ENCODE measurements at regions not wholly inside any gene's neighbourhood (a gene's known extent, or its start where the extent isn't known, plus 50 kb on each side); places are given as distances from the start of the nearest gene placed in this dataset.
A peak's percentile ranks its signal among the peaks of the same experiment; 100 is the strongest.

GRCh38 chr6:159109391-159109790 is 59.8 kb upstream of the FNDC1 start:
- intact Hi-C loops (cut with micrococcal nuclease; ENCODE audit: unreplicated experiment): loop anchor here (10.0 kb wide), 1 partner anchor 405 kb away; no protein-coding TSS in a partner anchor
- no peak overlapping the region for H3K4me3 Mint-ChIP-seq (ENCODE audit: low read depth, unreplicated experiment)
- peak overlapping the region; percentile 9 for H3K27ac Mint-ChIP-seq (ENCODE audit: unreplicated experiment)
- no peak for DNase-seq
- H3K36me3 Mint-ChIP-seq (ENCODE audit: insufficient read depth, unreplicated experiment): no peaks in the 10 kb centered on the region
- peaks cover under 1% of the 10 kb centered on the region for H3K27me3 Mint-ChIP-seq (ENCODE audit: unreplicated experiment)
- no TSS peak for BruUV-seq (replicated peaks)
- H3K4me1 Mint-ChIP-seq (ENCODE audit: low read depth, unreplicated experiment): peaks cover 30% of the 10 kb centered on the region
- TF ChIP-seq CTCF (IDR thresholded peaks at IDR 0.05; ENCODE audit: unreplicated experiment): no peak
- no peaks in the 10 kb centered on the region for H3K9me3 Mint-ChIP-seq (ENCODE audit: low read depth, unreplicated experiment)
- CTCF ChIA-PET: interaction anchor here (0.9 to 1.6 kb wide), 2 partner anchors 20 to 25 kb away, joined by 3 to 4 read pairs; no protein-coding TSS in a partner anchor

- peaks cover 39% of the 10 kb centered on the region for H3K4me1 Mint-ChIP-seq (ENCODE audit: low read depth, unreplicated experiment)
- DNase-seq: no peak
- intact Hi-C loops (cut with micrococcal nuclease; ENCODE audit: unreplicated experiment): loop anchor here (10.0 kb wide), 1 partner anchor 404 kb away; no protein-coding TSS in a partner anchor
- CTCF ChIA-PET: interaction anchor here (0.7 to 2.0 kb wide), 2 partner anchors 100 to 503 kb away, joined by 4 to 6 read pairs; no protein-coding TSS in a partner anchor
- H3K27ac Mint-ChIP-seq (ENCODE audit: unreplicated experiment): no peak overlapping the region
- no peak overlapping the region for H3K4me3 Mint-ChIP-seq (ENCODE audit: low read depth, unreplicated experiment)
- no peaks in the 10 kb centered on the region for H3K9me3 Mint-ChIP-seq (ENCODE audit: low read depth, unreplicated experiment)
- peaks cover under 1% of the 10 kb centered on the region for H3K27me3 Mint-ChIP-seq (ENCODE audit: unreplicated experiment)
- BruUV-seq (replicated peaks): no TSS peak
- H3K36me3 Mint-ChIP-seq (ENCODE audit: insufficient read depth, unreplicated experiment): peaks cover 5% of the 10 kb centered on the region
- TF ChIP-seq CTCF (IDR thresholded peaks at IDR 0.05; ENCODE audit: unreplicated experiment): no peak
These were observed 60.7 kb upstream of the FNDC1 start for GRCh38 chr6:159108426-159108985.

GRCh38 chr6:159107451-159108260 is 61.5 kb upstream of the FNDC1 start:
- CTCF ChIA-PET: interaction anchor here (0.6 to 2.0 kb wide), 7 partner anchors 9 to 504 kb away, joined by 3 to 6 read pairs (median 4); no protein-coding TSS in a partner anchor
- intact Hi-C loops (cut with micrococcal nuclease; ENCODE audit: unreplicated experiment): loop anchor here (10.0 kb wide), 1 partner anchor 403 kb away; no protein-coding TSS in a partner anchor

More at GRCh38 chr6:159107451-159108260, 61.5 kb upstream of the FNDC1 start:
- DNase-seq: no peak
- Mint-ChIP-seq H3K4me3 (ENCODE audit: low read depth, unreplicated experiment) (no peak overlapping the region), H3K27me3 (ENCODE audit: unreplicated experiment) (peaks cover 9% of the 10 kb centered on the region), H3K4me1 (ENCODE audit: low read depth, unreplicated experiment) (peaks cover 40% of the 10 kb centered on the region), H3K9me3 (ENCODE audit: low read depth, unreplicated experiment) (no peaks in the 10 kb centered on the region), H3K36me3 (ENCODE audit: insufficient read depth, unreplicated experiment) (peaks cover 5% of the 10 kb centered on the region), H3K27ac (ENCODE audit: unreplicated experiment) (no peak overlapping the region)
- no TSS peak for BruUV-seq (replicated peaks)
- no peak for TF ChIP-seq CTCF (IDR thresholded peaks at IDR 0.05; ENCODE audit: unreplicated experiment)
